ENCODE measurements at regions not wholly inside any gene's neighbourhood (a gene's known extent, or its start where the extent isn't known, plus 50 kb on each side); places are given as distances from the start of the nearest gene placed in this dataset.

DNA sequence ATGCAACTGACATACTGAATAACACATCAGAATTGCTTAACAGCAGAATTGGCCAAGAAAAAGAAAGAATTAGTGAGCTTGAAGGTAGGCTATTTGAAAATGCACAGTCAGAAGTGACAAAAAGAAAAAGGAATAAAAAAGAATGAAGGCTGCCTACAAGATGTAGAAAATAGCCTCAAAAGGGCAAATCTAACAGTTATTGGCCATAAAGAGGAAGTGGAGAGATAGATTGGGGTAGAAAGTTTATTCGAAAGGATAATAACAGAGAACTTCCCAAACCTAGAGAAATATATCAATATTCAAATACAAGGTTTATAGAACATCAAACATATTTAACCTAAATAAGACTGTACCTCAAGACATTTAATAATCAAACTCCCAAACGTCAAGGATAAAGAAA is 67.5 kb downstream of the ATP6V1G3 start:
- DNase-seq = no peak

DNA sequence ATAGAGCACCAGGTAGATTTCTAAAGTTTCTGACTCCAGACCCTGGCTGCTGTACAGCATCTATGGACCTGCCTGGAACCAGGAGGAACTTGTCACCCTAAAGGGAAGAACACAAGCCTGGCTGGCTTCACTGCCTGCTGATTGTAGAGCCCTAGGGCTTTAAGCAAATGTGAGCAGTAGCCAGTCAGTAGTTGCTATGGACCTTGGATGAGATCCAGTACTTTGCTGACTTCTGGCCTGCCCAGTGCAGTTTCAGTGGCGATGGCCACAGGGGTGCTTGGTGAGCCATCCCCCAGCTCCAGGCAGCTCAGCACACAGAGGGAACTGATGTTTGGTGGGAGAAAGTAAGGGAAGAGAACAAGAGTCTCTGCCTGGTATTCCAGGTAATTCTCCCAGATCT is 68.4 kb downstream of the ATP6V1G3 start:
- no peak for DNase-seq

DNA sequence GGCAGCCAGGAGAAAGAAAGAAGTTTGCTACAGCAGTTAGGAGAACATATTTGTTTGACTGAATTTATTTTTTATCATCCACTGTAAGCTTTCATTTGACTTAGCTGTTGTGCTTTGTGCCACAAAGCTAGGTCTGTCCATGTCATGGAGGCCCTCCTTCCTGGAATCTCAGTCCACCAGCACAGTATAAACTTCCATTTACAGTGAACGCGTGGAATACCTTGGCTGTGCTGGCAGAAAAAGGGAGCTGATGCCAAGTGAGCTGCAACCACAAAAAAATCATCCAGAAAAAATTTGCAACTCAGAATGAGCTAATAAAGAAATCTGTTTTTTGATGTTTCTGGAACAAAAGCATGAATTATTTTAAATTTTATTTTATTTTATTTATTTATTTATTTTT is 72.6 kb downstream of the ATP6V1G3 start:
- no peak for DNase-seq

DNA sequence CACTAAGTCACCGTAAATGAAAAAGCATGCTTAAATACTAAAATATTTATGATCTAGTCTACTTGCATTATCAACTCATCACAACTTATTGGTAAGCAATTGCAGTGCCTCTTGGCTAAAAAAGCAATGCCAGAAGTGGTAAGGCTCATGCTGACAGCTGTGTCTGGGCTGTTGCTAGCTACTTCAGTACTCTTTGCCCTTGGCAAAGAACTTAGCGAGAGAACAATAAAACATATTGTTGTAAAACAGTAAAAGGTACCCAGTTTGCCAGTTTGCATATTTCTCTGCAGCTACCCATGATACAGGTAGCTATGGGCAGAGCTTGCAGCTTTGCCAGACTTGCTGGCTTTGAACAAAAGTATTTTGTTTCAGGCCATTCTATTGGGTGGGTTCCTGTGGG is 73.1 kb downstream of the ATP6V1G3 start:
- no peak for DNase-seq

DNA sequence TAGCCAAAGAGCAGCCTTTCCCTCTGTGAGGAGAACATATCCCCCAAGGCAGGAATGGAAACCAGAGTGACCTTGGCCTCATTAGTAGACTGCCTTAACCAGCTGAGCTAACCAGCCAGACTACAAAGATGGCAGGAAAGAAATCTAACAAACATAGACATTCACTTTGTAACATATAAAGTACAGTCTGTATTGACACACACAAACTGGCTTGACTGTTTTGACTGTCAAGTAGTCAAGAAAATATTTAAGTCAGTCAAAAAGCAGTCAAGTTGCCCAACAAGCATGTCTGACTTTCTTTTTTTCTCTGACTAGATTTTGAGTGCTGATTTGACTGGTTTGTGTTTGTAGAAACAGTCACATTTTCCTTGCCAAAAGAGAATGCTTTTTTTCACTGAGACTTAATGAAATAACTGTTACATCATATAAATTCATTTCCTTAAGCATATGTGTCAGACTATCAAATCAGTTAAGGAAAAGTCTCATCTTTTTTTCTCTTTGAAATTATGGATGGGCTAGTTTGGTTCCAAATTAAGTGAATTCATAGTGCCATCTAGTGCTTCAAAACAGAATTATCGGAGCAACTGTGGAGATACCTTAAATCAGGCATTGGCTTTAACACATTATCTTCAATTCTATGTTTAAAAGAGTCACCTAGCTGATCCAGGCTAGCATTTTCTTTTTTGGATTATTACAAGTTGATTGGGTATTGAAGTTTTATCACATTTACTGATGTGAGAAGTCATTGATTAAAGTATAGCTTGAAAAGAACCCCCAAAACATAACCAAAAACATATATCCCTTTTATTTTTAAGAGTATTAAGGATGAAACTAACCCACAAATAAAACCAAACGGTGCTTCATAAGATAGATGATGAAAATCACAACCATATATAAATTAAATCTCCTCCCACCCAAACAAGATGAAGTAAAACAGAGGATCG is 75.0 kb downstream of the ATP6V1G3 start:
- DNase-seq = peak; percentile 55

DNA sequence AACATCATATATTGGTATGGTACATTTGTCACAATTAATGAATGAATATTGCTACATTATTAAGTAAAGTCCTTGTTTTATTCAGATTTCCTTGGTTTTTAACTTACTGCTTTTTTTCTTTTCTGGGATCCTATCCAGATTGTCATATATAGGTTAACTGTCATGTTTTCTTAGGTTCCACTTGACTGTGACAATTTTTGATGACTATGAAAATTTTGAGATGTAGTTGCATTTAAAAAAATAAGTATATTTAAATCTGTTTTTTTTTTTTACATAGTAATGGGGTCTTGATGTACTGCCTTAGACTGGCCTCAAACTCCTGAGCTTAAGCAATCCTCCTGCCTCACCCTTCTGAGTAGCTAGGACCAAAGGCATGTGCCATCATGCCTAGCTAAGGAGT is 76.8 kb downstream of the ATP6V1G3 start:
- no peak for DNase-seq

DNA sequence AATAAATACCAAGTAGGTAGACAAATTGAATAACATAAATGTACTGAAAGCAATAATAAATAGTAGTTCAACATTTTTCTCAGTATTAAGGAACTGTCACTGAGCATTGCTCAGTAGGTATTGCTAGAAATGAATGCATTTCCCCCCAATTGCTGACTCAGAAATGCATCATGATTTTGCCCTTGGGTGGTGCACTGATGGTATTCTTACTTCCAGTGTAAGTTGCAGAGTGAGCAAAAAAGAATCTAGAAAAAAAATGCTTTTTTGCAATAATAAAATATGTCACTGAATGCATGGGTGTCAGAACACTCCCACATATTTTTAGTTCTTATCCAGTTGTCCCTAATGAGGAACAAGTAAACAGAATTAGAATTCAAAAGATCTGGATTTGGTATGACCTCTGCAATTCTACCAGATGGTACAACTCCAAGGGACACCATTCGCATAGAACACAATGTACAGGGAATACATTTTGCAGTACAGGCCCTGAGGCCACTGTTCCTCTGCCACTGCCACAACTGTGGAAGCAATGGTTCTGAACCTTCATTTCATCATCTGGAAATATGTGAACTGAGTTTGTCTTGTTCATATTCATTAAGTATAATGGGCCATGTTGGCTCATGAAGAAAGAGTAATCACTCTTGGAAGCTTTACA is 78.0 kb downstream of the ATP6V1G3 start:
- peak; percentile 78 for DNase-seq

DNA sequence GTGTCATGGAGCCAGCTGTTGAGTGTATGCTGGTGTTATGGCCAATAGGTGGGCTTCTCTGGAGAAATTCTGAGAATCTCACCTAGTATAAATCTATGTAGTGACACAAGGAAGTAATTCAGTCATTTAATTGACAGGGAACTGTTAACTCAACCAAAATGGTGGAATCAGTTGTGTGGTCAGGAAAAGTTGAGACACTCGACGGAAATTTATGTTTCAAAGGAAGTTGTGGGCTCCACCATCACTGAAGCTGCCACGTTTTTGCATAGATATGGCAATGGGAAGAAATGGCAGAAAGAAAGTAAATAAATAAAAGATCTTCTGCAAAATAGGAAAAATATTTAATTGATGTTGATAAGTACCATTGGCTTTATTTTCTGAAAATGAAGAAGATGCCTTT is 84.5 kb downstream of the ATP6V1G3 start:
- DNase-seq = no peak

DNA sequence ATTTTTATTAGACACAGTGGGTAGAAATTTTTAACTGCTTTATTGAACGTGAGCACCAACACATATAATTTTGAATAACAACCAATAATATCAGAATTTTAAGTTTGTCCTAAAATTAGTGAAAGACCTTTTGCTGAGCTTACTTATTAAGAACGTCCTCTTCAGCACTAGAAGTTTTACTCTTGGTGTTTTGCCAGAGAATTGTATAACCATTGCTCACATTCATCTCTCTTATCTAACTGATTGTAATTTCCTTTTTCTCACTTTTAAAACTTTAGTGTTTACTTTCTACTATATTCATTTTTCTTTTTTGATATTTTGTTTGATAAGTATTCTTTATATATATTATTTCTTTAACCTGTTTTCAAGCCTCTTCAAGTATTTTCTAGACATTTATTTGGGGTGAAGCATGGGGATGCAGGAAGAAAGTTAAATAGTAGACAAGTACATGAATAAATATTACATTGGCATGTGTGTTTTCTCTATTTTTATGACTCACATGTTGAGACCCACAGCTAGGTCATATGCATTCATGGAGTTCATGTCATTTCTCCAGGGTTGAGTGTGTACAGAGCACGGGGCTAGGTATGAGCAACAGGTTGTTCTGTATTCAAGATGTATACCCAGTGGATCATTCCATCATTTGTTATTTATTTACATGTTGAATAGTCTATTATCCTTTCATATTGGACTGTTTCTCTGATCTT is 90.6 kb downstream of the ATP6V1G3 start:
- no peak for DNase-seq

DNA sequence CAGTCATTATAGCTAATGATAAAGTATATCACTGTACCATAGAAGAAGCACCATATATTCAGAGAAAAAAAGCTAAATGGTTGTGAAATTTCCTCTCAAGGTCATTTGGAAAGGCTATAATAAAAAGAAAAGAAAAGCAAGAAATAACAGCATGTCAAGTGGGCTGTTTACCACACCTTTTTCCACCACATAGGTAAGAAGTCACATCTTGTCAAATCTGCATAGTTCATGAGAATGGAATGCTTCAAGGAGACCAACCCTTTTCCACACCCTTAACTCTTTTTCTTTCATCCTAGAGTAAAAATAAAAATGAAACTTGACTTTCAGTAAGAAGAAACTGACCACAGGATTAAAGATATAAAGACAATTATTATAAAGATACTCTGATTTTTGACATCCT is 91.2 kb downstream of the ATP6V1G3 start:
- no peak for DNase-seq

DNA sequence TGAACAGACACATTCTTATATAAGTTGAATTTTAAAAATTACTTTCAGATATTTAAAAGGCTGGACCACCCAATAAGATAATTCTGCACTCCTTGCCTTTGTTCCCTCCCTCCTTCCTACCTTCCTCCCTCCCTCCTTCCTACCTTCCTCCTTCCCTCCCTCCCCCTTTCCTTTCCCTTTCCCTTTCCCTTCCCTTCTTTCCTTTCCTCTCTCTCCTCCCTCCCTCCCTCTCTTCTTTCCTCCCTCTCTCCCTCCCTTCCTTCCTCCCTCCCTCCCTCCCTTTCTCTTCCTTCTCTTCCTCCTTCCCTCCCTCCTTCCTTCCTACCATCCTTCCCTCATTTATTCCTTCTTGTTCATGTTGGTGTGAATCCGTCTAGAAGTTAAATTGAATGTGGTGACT is 93.0 kb downstream of the ATP6V1G3 start:
- DNase-seq = no peak

DNA sequence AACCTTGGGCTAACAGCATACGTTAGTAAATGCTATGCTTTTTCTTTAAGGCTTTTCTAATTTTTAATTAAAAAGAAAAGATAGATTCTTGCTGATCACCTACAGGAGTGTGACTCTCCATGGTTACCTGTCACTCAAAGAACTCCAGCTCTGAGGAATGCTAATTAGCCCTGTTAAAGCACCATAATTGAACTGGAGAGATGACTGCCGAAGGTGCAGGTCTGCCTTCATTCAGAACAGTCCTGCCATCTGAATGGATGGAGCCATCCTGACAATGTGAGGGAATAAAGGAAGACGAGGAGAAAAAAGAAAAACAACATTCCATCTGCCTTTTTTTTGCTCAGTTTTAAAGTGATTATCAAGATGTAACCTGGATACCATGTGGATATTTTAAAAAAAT is 94.6 kb downstream of the ATP6V1G3 start:
- no peak for DNase-seq

DNA sequence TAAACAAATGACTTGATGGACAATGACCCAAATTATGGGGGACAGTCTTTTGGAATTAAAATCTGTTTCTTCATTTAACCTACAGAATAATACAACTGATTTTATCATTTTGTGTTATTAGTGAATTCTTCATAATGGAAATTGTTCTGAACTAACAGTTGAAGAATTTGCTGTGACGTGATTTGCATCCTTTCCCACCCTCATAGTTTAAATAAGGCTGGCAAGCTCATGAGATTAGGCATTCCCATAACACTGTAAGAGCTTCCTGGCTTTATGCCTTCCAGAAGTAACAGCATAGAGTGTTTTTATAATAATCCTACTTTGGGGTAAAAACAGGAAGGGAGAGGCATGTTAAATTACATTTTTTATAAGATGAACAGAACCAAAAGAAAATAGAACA is 95.7 kb downstream of the ATP6V1G3 start:
- no peak for DNase-seq

DNA sequence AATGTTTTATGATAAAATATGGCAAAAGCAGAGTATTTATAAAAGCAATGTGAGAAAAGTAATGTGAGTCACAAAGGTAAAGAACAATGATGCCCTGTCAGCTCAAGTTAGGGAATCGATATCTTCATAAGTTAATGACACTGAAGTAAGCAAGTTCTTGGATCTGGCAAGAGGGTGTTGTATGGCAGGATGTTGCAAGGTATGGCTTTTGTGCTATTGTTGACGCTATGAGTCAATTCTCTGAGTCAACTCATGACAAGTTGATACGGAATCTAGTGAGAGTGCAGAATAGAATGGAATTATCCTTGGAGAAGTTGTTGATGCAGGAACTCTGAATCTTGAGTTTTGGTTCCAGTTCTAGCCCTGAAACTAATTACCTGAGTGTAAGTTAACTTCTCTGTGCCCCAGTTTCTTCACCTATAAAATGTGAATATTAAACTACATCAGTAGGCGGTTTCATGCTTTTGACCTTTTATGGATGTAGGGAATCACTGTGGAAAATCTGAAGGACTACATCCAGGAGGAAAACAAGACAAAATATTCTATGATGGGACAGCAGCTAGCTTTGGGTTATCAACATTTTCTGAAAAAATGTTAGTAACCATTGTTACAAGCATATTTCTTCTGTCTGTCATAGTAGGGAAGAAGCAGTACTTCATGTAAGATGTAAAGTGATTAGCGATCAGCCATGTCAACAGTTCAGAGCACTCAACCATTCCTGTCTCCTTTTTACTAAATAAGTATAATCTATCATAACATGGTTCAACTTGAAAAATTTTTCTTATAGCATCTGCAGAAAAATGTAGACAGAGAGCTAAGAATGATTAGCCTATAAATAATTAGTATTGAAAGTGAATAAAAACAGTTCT is 96.9 kb downstream of the ATP6V1G3 start:
- no peak for DNase-seq

DNA sequence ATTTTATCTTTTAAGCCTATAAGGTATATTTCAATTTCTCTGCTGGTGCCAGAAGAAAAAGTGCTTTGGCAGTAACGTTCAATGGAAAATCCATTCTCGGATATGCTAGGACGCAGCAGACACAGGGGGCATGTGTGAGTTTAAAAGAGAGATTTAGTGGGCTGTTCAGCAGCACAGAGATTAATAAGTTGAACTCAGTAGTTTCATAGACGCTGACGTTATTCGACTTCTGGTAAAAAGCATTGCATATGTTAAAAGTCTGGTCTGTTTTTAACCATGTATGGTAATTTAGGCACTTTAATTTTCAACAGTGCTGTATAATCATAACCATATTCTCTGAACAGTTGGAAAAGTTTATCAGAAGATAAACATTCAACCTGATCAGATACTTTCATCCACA is 99.6 kb downstream of the ATP6V1G3 start:
- no peak for DNase-seq

DNA sequence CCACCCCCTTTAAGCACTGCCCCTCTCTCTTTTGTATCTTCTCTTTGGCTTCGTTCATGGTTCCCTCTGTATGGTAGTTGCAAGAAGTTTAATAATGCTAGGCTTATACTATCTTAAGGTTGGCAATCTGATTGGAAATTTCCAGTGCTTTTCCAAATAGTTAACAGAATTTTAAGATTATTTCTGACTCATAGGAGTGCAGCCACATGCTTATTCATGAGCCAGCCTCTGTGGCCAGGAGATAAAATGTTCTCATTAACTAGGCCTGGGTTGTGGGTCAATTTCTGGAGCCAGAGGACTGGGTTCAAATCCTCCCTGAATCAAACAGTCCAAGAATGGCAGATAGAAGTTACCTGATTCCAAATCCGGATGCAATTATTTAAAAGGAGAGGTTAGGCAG is 103.1 kb downstream of the ATP6V1G3 start:
- DNase-seq = no peak

DNA sequence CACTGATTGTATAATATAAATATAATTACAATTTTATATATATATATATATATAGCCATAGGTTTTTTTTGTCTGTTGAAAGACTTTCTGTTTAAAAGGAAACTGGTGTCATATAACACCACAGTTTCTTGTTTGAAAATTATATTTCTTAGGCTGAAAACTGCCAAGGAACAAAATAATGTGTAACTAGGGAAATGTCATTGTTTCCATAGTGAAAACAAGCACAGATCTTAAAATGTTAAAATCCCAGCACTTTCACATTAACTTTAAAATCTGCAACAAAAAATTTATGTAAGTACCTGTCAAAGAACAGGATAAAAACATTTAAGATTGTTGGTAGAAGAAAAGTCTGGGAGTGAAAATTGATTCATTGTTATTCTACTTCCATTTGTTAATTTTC is 104.2 kb downstream of the ATP6V1G3 start:
- DNase-seq = no peak

DNA sequence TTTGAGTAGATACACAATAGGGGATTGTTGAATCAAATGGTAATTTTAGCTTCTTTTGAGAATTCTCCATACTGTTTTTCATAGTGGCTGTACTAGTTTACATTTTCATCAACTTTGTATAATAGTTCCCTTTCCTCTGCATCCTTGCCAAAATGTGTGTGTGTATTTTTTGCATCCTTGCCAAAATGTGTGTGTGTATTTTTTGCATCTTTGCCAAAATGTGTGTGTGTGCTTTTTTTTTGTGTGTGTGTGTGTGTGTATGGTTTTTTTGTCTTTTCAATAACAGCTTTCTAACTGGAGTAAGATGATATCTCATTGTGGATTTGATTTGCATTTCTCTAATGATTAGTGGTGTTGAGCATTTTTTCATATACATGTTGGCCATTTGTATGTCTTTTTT is 105.4 kb downstream of the ATP6V1G3 start:
- no peak for DNase-seq

DNA sequence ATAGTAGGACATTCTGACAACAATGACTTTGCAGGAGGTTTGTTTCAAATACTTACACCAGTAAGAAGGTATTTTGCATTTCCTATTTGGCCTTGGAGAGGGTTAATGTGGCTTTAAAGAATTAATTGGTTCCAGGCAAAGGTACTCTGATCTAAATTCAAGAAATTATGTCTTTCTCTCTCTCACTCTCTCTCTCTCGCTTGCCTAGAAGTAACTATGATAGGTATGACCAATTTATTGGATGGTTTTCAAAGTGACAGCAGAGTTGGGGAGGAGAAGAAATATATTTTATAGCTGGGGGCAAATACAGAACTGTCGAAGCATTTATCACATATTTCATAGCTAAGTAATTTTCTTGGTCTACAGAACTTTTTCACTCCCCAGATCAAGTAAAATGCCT is 116.0 kb downstream of the ATP6V1G3 start:
- DNase-seq = no peak

DNA sequence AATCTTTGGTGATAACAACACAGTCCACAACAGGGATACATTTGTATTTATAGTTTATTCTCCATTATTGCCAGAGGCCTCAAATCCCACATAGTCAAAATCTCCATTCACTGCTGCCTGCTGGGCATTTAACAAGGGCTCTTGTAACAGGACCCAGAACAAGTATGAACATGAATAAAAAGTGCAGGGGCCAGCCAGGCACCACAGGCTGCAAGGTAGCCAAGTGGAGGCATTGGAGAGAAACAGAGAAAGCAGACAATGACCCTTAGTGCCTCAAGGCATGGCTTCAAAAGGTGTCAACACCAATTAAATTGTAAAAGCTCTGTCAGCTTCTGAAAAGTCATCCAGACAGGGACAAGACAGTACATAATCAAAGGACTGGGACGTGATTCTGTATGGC is 116.8 kb downstream of the ATP6V1G3 start:
- no peak for DNase-seq

DNA sequence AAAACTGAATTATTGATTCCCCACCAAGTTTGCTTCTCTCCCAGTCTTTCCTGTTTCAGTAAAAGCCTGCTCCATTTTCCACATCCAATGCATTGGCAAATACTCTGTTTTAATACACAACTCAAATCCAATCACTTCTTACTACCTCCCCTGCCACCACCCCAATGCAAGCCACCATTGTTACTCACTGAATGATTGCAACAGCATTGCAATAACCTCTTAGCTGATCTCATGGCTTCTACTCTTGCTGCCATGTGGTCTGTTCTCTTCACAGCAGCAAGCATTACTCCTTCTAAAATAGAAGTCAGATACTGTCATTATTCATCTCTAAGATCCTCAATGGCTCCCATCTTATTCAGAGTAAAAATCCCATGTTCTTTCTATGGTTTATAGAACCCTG is 123.4 kb downstream of the ATP6V1G3 start:
- no peak for DNase-seq

DNA sequence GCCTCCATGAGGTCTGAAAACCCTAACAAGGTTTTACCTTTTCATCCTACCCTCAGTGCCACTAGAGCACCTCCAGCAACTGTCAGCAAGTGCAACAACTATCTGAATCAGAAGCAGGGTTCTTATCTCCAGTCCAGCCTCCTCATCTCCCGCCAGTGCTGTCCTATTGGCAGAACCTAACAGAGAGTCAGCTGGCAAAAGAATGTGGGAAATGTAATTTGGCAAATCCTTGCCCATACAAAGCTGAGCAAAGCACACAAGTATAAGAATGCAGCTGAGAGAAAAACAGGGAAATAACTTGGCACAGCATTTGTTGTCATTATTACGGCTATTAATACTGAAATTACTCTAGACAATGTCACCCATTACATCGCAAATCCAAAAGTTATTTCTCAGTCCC is 124.2 kb downstream of the ATP6V1G3 start:
- no peak for DNase-seq

DNA sequence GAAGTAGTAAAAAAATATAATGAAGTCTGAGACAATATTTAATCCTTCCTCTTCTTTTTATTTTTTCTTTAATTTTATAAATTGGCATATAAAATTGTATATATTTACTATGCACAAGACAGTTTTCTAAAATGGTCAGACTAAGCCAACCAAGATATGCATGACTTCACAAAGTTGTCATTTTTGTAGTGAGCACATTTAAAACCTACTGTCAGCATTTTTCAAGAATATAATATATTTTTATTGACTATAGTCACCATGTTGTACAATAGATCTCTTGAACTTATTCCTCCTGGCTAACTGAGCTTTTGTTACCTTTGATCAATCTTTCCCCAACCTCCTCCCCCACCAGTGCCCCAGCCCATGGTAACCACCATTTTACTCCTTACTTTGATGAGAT is 129.2 kb downstream of the ATP6V1G3 start:
- DNase-seq = no peak
